Activated T-cell treated with anti-CD3 and anti-CD28 coated beads, Interleukin-2, amount 50 U/mL, for 48 hours (primary cell): ENCODE measurements at regions not wholly inside any gene's neighbourhood (a gene's known extent, or its start where the extent isn't known, plus 50 kb on each side); places are given as distances from the start of the nearest gene placed in this dataset.

Experiments
- DNase-seq, 2 experiments: peaks; one replicate each; pipeline ENCODE4 v3.0.0-alpha.2; 2020

DNA sequence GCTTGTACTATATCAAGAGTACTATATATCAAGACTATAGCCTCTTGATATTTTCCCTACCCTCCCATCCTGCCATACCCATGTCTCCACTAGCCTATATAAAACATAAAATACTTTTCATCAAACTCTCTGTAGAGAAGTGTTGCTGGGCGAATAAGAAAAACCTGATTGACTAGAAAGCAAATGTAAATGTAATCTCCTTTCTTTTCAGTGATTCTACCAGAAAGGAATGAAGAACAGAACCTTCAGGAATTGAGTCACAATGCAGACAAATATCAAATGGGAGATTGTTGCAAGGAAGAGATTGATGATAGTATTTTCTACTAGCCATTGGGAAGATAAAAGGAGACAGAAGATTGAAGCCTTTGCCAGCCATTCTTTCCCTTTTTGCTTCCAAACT is 89.2 kb downstream of the KCNRG start:
- no peak for DNase-seq

DNA sequence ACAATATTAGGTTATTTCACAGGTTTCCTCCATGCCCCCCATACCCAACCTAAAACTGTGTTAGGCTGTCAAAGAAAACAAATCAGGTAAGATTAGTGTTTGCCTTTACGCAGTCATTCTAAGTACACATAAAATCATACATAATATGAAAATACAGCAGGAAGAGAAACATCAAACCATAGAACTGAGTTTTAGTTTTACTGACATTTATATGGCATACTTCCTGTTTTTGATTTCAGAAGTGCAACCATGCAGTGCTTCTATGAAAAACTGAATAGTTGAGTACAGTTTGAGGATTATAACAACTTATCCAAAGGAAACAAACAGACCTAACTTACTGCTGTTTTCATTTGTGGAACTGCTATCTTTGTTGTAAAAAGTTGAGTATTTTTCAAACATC is 91.3 kb downstream of the KCNRG start:
- no peak for DNase-seq

DNA sequence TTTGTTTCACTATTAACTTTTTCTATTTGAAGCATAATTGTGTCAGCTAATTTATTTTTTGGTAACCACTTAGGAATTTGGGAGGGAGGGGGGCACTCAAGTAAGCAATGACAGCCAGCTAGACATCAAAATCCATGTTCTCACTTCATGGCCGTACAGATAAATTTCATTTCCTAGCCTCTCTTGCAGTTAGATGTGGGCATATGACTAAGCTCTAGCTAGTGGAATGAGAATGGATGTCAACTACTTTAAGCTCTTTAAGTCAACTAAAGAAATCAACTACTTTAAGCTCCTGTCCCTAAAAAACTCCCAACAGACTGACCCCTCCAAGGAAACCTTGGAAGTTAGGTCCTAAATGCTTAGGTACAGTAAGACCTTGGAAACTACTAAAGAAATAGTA is 92.0 kb downstream of the KCNRG start:
- DNase-seq: no peak

DNA sequence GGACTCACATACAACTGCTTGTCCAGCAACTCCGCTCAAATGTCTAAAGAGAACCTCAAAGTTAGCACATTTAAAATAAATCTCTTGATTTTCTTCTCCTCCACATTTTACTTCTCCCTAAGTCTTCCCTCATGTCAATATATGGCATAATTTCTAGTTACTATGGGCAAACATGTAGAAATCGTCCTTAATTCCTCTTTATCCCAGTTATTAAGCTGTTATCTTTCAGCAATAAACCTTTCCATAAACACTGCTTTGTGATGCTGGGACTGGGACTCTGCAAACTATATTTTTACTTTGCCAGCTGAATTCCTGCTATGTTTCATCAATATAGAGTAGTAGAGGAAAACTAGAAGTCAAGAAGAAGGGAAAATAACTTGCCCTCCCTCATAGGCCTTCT is 99.7 kb downstream of the KCNRG start:
- DNase-seq: no peak

DNA sequence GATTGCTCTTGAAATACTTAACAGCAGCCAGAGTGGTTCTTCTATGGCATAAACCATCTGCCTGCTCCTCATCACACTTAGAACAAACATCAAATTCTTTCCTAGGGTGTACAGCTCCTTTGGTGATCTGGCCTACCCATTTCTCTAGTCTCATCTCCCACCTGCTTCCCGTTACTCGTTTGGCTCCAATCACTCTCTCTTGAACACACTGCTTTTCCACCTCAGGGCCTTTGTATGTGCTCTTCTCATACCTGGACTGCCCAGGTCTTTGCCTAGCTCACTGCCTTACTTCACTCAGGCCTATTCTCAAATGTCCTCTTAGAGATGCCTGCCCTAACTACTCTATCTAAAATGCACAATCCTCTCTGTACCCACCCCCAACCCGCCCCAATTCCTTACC is 100.5 kb downstream of the KCNRG start:
- no peak for DNase-seq

DNA sequence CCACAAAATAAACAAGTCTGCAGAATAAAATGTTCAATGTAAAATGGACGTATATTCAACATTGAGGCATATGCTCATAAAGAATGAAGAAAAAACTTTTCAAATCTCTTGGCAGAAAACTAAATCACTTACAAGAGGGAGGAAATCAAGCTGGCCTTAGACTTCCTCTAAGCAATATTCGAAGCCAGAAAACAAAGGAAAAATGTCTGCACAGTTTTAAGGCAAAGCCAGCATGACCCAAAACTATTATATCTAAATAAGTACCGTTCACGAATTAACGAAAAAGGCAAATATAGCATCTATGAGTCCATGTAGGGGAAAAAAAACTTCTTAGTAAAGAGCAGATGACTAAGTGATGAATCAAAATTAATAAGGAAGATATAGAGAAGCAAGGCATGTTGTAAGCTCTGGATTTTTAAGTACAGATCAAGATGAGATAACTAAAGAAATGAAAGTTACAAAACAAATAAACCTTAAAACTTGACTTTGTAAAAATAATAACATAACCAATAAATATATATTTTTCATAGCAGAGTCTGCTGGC is 101.3 kb downstream of the KCNRG start:
- DNase-seq: no peak

DNA sequence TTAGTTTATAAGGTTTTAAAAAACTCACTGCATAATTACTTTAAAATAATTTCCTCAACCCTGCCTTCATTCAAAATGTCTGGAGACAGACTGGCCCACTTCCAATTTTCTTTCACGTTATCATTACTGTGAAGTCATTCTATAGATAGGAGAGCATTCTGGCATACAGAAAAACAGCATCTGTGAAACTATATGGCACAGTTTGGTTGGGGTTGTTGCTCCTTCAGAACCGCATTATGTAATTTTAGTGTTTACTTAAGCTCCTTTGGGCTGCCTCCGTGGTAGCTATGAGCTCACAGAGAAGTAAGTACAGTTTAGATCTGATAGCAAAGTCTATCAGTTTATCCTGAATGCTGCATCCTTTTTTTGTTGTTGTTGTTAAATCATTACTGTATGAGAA is 104.3 kb downstream of the KCNRG start:
- no peak for DNase-seq

DNA sequence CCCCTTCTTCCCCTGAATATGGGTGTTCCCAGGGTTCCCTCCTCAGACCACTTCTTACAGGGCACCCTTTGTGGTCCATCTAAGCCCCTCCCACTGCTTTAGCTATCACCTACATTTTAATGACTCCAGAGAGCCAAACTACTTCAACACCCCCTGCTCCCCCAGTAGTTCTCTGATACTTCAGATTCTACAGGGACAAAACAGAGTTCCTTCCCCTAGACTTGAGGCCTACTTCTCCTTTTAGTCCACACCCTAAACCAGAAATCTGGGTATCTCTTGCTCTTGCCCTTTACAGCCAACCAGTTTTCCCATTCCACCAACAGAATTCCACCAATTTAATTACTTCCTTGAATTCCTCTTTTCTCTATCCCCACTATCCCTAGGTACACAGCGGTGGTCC is 107.2 kb downstream of the KCNRG start:
- no peak for DNase-seq

DNA sequence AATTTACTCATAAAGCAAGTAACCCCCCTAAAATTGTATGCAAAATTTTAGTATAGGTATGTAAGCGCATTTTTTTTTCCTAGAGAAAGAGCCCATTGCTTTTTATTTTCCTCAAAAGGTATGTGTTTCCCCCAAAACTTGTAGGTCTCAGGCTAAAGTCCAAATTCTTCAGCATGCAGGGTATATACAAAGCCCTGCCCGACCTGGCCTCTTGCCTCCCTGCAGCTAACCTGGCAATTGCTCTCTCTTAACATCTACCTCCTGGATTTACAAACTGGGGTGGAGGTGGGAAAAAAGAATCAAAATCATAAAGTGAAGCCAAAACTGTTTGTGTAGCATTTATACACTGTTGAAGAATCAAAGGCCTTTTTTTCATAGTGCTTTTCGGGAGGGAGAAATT is 107.8 kb downstream of the KCNRG start:
- DNase-seq: no peak

DNA sequence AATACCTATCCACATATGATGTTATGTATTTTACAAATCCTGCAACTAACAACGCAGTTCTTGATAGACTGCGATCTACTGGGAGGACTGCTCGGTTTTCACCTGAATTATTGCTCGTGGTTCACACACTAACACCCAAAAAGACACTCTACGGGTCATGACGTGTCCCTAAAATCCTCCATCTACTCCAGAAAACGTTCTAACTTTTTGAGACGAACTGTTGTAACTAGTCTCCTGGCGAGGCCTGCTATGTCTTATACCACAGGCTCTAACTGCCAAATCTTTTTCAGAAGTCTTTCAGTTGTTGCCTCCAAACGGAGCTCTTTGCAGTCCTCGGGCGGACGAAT is 108.2 kb downstream of the KCNRG start:
- DNase-seq: no peak

DNA sequence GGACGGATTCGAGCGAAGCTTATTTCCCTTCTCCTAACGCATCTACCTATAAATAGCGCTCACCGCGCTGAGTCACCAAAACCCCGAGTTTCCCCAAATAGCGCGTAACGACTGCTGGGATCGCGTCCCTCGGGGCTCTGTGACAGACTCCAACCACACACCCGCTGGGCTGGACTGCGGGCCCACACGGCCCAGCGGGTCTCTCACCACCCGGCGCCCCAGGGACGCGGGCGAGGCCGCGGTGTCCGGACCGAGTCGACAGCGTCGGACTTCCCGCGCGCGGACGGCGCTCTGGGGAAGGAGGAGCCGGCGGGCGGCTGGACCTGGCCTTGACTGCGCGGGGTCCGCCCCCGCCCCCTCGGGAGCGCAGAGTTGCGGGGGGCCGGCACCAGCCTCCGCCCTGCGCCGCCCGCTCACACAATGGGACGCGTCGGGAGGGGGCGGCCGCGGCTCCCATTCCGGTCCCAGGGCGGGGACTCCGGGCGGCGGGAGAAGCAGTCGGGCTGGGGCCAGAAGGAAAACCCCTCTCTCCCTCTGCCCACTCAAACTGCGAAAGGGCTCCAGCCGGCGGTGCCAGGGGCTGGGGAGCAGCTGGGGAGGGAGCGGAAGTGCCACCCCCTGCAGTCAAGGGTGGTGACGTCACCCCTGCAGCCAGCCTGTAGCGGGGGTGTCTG is 108.8 kb downstream of the KCNRG start:
- DNase-seq: peak; percentile 81

DNA sequence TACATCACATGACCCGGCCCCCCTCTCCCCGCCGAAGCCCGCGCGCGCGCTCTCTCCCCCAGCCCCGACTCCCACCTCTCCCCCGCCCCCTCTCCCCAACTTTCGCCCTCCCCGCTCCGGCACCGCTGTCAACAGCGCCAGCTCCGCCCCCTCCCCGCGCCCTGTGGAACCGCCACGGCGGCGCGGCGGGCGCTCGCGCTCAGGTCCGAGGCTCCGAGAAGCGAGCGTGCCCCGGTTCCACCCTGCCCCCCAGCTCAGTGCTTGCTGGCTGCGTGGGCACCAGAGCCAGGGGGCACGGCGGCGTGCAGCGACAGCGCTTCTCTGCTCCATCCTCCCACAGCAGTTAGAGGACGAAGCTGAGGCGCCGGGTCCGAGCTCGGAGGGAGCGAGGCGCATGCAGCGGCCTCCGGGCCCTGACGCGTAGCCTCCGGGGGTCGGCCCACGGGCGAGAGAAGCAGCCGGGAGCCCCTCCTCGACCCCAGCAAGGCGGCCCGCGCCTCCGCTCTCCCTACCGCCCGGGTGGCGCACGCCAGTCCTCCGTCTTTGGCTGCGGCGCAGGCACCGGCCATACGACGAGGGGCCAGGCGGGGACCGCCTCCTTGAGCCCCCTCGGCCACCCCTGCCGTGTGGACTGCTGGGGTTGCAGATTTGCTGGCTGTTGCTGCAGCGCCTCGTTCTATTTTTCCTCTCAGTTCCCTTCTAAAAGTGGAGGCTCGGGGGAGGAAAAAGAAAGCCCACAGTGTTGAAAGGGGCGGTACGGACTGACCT is 109.5 kb downstream of the KCNRG start:
- peak; percentile 84 to 89 for DNase-seq

DNA sequence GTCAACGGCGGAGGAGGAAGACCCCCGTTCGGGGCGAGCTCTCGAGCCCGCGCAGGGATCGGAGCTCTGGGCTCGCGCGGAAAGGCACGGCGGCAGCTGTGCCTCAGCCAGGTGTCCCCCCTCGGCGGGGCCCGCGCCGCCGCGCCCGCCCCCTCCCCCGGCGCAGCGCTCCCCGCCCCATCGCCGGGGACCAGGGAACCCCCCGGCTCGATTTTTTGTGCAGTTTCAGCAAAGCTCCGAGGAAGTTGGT is 110.0 kb downstream of the KCNRG start:
- no peak for DNase-seq

DNA sequence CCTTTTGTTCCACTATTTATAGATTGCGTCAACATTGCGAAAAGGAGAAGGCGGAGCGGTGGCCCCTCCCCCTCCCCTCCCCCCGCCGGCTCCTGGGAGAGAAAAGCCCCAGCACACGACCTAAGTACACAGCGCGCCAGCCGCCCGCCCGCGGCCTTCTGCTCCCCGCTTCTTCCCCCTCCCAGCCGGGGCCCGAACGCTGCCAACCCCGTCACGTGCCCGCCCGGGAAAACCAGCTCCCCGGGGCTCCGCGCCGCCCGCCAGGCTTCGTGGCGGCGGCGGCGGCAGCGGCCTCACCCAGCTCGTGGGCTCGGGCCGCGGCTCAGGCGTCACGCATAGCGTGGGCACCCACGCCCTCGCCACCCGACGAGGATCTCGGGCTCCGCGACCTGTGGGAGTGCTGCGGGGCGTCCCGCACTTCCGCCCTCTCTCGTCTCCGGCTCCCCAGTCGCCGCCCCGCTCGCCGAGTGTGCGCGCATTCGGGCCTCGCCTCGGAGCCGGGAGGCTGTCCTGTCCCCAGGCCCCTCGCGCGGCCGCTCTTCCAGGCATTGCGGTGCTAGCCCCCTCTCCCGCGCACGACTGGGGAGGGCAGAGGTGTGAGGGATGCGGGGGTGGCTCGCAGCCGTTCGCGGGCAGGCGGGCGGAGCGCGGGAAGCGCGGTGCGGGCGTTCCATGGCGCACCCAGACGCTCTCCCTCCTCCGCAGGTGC is 110.5 kb downstream of the KCNRG start:
- peak; percentile 81 to 82 for DNase-seq

DNA sequence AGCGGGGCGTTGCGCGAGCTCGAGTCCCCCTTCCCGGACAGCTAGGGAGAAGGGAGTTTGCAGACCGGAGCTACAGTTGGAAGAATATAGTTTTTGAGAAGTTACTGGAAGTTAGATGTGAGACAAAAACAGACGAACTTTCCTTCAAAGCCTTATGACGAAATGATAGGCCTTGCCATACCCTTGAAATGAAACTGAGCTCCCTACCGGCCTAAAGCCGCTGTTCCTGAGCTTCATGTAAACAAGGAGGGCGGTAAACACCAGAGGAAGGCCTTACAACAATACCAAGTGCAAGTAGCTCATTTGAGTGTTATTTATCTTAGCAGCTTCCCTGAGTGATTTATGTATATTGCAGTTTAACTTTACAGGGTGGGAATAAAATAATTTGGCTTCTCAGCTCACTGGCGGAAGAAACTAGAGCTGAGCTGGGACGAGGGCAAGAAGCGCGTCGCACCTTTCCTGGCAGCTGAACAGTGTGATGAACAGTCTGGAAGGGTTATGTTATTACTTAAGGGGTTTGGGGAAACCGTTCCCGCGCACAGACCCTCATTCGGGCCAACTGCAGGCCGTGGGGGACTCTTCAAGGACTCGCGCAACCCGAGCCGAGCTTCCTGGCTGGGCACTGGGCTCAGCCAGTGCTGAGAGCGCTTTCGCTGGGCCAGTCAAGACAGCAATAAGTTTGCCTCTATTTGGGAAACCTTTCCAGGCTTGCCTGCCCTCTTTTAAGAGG is 111.2 kb downstream of the KCNRG start:
- DNase-seq: no peak

DNA sequence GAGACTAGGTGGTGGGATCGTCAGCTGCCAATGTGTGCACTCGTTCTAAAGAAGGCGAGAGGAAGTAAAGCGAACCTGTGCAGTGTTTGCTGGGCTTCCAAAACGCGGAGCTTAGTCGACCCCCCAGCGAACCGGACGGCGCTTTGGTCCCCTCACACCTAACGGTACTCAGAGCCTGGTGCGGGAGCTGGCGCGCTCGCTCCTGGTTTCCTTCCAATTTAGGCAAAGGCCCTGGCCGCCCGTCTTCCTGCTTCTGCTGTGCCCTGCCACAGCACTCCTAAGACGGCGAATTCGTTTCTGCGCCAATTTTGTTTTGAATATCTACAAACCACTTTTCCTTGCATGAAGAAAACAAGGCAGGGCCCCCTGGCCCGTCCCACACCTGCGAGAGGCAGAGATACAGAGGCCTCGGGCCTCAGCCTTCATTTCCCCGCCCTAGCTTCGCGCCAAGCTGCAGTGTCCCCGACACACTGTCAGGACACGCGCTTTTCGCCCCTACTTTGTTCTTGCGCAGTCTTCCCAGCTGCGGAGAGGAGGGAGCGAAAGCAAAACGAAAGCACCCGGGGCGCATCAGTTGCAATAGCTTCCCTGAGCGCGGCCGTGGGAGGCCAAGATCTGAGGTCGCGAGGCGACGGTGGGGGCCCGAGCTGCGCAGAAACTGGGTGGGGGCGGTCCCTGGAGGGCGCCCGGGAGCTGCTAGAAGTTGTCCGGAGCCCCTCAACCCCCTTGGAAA is 111.9 kb downstream of the KCNRG start:
- DNase-seq: peak; percentile 65 to 67

DNA sequence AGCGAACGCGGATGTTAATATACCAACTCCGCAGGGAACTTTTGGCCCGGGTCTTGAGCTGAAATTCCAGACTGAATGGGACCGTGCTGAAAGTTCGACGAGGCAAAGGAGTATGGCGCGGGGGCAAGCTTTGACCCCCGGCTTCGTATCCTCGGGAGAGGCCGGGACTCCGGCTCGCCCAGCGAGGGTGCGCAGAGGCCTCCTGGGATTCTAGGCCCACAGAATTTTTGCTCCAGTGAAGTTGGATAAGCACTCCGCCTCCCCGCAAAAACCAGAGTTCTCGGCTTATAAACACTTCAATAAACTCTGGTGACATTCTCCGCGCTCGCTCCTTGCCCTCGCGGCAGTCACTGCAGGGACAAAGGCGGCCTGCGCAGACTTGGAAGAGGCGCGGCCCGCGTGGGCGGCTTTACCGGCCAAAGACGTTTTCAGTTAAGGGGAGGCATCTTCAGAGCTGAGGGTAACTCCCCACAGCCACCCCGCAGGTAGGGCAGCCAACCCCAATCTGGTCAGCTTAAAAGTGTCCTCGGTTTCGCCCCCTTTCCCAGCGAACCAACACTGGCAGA is 112.6 kb downstream of the KCNRG start:
- DNase-seq: no peak

DNA sequence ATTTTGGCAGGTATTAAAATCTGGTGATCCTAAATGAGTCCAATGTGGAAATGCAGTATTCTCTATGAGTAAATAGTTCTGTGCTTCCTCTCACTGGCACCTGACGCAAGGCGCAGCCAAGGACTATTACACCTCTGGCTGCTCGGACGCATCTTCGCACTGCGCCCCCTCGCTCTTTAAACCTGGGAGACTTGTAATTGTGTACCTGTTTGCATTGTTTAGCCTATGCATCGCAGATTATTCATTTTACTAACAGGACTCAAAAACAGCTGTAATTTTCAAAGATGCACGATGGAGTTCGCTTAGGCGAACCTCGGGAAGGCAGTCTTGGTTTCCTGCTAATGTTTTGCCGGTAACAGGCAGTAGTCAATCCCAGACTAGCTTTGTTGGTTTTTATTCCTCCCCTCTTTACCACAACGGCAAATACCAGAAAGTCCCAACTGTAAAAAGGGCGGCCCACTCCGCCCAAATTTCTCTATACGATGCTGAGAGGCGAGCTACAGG is 113.2 kb downstream of the KCNRG start:
- peak; percentile 45 to 48 for DNase-seq

DNA sequence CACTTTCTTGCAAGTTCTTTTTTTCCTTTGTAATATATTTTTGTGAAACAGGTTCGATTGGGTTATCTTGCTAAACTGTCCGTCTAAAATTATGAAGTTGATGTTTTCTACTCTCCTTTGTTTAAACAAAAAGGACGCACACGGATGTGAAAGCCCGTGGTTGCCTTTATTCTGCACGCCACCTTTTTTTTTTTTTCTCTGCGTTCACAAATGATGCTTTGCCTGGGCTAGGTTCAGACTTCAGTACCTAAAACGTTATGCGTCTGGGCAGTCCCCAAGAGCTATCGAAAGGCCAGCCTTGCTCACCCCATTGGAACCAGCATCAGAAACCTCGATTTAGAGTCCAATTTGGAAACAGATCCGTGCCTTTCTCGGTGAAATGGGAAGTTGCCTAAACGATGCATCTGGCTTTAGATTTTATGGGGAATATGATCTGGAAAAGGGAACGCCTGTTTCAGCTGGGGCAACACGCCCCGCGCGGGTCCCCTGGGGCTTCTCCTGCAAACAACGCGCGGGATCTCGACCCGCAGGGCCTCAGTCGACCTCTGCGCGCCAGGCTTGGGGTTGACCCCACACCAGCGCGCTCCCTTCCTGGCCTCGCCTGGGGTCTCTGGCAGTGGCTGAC is 113.9 kb downstream of the KCNRG start:
- peak in 1 of 2 experiments; percentile 35 for DNase-seq

DNA sequence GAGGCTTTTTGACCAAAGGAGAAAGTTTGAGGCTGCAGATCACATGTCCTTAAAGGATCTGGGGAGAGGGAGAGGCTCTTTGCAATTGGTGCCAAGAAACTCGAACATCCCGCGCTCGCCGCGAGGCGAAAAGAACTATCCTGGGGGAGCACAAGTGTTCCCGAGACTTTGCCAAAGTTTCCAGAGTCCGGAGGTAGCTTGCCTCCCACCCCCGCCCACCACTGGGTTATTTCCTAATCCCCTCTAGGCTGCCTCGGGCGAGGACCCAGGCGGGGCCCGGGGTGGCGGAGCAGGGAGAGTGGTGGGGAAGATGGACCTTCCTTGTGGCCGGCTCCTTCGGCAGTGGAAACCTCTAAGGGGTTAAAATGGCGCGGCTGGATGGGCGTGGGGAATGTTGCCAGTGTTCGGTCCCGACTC is 114.5 kb downstream of the KCNRG start:
- DNase-seq: peak in 1 of 2 experiments; percentile 30

DNA sequence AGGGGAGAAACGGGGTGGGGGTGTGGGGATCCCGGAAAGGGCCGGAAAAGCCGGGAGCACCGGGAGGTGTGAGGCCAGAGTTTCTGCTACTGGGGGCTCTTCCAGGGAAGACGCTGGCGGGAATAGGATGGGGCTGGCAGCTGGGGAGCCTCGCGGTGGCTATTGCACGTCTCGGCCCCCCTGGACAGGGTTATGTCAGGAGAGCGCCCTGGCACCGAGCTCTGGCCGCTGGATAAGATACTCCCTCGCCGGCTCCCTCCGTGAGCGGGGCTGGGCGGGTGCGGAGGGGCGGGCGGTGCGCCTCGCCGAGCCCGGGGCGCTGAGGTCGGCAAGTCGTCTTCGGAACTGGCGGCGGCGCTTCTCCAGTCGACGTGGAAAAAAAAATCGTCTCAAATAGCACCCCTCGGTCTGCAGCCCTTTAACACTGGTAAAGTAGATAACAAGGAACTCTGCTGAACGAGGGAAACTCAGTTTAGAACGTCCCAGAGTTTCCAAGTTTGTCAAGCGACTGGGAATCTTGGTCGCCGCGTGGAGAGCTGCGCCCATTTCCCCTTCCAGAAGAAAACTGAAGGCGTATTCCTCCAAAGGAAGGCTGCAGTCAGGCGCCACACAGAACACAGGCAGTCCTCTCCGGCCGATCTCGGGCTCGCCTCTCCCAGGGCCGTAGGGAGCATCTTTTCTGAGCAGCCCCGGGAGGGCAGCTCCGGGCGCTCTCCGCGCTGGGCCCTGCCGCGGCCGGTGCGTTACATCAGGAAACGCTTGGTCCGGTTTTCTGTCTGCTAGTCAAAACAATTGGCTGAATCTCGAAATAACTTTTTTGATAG is 115.1 kb downstream of the KCNRG start:
- DNase-seq: peak; percentile 43 to 53
